H1 (cell line): ENCODE measurements at regions not wholly inside any gene's neighbourhood (a gene's known extent, or its start where the extent isn't known, plus 50 kb on each side); places are given as distances from the start of the nearest gene placed in this dataset.

Source experiments
- ATF3 ChIP-seq: IDR thresholded peaks from 2 replicates; pipeline ENCODE4 v1.6.1; 2011; ENCODE audit warnings: low read depth, mild to moderate bottlenecking, low read length; ENCODE audit not compliant: insufficient read depth
- CREB1 ChIP-seq: IDR thresholded peaks from 2 replicates; pipeline ENCODE4 v1.6.1; 2012; ENCODE audit warnings: inconsistent platforms
- CTCF ChIP-seq, 3 experiments: IDR thresholded peaks; 1 replicate in 2 of 3; 2 replicates in 1 of 3; pipeline versions ENCODE4 v1.5.1 to v1.6.1; 2011; ENCODE audit warnings: low read length in 3 of 3, mild to moderate bottlenecking in 3 of 3, inconsistent platforms in 2 of 3, low read depth in 1 of 3, moderate library complexity in 1 of 3; ENCODE audit not compliant: insufficient read depth in 1 of 3; ENCODE audit errors: control extremely low read depth in 1 of 3
- EZH2 ChIP-seq: fragments of 200-600 bp; sonication (generic); IDR thresholded peaks from 2 replicates; pipeline ENCODE4 v1.7.1; 2012; ENCODE audit warnings: low read depth, mild to moderate bottlenecking, moderate library complexity, low read length, inconsistent platforms; ENCODE audit not compliant: severe bottlenecking
- JUN ChIP-seq: IDR thresholded peaks from 2 replicates; pipeline ENCODE4 v1.6.1; 2011; ENCODE audit warnings: low read depth, mild to moderate bottlenecking, improper control_type of control experiment, low read length
- JUND ChIP-seq: IDR thresholded peaks from 2 replicates; pipeline ENCODE4 v1.6.1; 2011; ENCODE audit warnings: mild to moderate bottlenecking, improper control_type of control experiment, low read length
- POLR2A ChIP-seq, 2 experiments: IDR thresholded peaks; 1 replicate in 1 of 2; 2 replicates in 1 of 2; pipeline ENCODE4 v1.6.1; 2011; ENCODE audit warnings: low read depth in 2 of 2, low read length in 2 of 2, mild to moderate bottlenecking in 2 of 2; ENCODE audit errors: control extremely low read depth in 1 of 2
- RAD21 ChIP-seq, 2 experiments: IDR thresholded peaks in 1 of 2; conservative IDR thresholded peaks in 1 of 2; 2 replicates each; pipeline ENCODE4 v1.6.1; 2011; ENCODE audit warnings: low read depth in 2 of 2, low read length in 2 of 2, improper control_type of control experiment in 1 of 2, inconsistent platforms in 1 of 2, mild to moderate bottlenecking in 1 of 2, moderate library complexity in 1 of 2
- SIRT6 ChIP-seq: IDR thresholded peaks from one replicate; pipeline ENCODE4 v1.7.1; 2012; ENCODE audit warnings: low read length, inconsistent platforms
- SIX5 ChIP-seq: IDR thresholded peaks from 2 replicates; pipeline ENCODE4 v1.6.1; 2011; ENCODE audit warnings: mild to moderate bottlenecking, low read depth, low read length
- USF2 ChIP-seq: IDR thresholded peaks from 2 replicates; pipeline ENCODE4 v1.6.1; 2011; ENCODE audit warnings: low read length, improper control_type of control experiment

- TF ChIP-seq CTCF (IDR thresholded peaks at IDR 0.05; ENCODE audit: control extremely low read depth in 1 of 3, insufficient read depth in 1 of 3, low read depth in 1 of 3, low read length in 3 of 3) = no peak
- TF ChIP-seq JUND = no peak
- TF ChIP-seq POLR2A (IDR thresholded peaks at IDR 0.05; ENCODE audit: control extremely low read depth in 1 of 2, low read depth in 2 of 2, low read length in 2 of 2) = no peak
- no peak for TF ChIP-seq ATF3
- TF ChIP-seq JUN = no peak
- TF ChIP-seq CREB1 = no peak
- no peak for TF ChIP-seq SIX5
- no peak for TF ChIP-seq SIRT6
- TF ChIP-seq RAD21 (IDR thresholded peaks at IDR 0.05 in 1 of 2, conservative IDR thresholded peaks at IDR 0.05 in 1 of 2; ENCODE audit: low read depth in 2 of 2, low read length in 2 of 2) = no peak
- no peak for TF ChIP-seq USF2
- no peak for TF ChIP-seq EZH2
Measured at GRCh38 chr2:212736385-212736726, 197.8 kb upstream of the ERBB4 start.
